ENCODE measurements at regions not wholly inside any gene's neighbourhood (a gene's known extent, or its start where the extent isn't known, plus 50 kb on each side); places are given as distances from the start of the nearest gene placed in this dataset.
A peak's percentile ranks its signal among the peaks of the same experiment; 100 is the strongest.
"Not testable (repeated sequence)": the region's sequence is repeated elsewhere in the genome, so short reads cannot be mapped to it uniquely, and the experiment has no call there.

DNA sequence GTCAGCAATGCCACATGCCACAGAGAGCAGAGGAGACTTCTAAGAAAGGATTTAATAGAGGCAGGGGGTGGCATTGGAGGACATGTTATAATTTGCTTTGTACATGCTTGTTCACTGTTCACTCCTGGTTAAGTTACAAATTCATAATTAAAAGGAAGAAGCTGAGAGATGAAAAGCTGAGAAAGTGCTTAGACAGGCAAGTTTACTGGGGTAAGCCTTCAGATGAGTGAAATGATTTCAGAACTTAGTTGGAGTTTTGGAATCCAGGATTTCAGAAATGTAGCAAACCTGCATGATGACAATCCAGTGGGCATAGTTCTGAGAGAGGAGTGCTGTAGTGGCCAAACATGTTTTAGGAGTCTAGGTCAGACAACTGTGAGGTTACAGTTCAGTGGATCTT lies 67.3 kb upstream of the FBXO33 start:
- no peak for DNase-seq

GRCh38 chr14:39497677-39498076 lies 65.4 kb upstream of the FBXO33 start:
- not testable (repeated sequence) for DNase-seq

GRCh38 chr14:39492267-39492666 lies 60.0 kb upstream of the FBXO33 start:
- DNase-seq, result peak; percentile 68

DNA sequence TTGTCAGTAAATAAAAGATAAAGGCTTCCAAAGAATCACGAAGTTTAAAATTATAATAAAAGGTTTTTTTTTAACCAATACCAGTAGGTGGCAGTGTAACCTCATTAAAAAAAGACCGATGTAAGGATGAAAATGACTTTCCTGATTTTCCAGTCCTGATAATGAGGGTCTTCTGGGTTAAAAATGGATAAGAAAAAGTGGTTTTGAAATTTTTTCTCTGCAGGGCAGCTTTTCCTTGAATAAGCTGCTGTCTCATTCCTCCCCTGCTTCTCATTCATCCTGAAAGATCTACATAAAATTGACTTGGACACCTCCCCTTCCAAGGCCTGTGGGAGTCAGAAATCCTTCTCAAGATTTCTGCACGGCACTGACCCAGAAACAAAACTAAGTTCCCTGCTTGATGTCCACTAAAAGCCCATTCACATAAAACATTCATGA lies 58.9 kb upstream of the FBXO33 start:
- peak; percentile 22 for DNase-seq

GRCh38 chr14:39488600-39488999 lies 56.4 kb upstream of the FBXO33 start:
- no peak for DNase-seq

DNA sequence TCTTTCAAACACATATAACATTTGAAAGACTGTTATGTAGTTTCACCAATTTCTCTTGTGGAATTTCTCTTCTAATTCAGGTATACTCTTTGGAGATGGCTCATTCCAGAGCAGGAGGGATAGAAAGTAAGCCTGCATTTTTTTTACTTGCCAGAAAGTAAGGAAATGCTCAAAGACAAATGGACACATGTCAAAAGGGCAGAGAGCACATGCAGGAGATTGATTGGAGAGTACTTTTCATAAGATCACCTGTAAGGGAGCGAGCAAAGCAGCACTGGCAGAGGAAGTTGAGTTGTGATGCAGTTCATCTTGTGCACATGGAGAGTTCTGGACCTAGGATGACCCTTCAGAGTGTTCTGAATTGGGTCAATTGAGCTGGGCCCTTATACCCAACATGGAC lies 51.4 kb upstream of the FBXO33 start:
- DNase-seq, result no peak

Data from HCEC 1CT (cell line).